ENCODE measurements at regions not wholly inside any gene's neighbourhood (a gene's known extent, or its start where the extent isn't known, plus 50 kb on each side); places are given as distances from the start of the nearest gene placed in this dataset.

- no peak for DNase-seq (ENCODE audit: low read depth)
Measured at GRCh38 chr10:4527281-4527970, 298.6 kb upstream of the AKR1E2 start.

- DNase-seq (ENCODE audit: low read depth): no peak
Measured at GRCh38 chr10:4526311-4526731, 299.7 kb upstream of the AKR1E2 start.

- DNase-seq (ENCODE audit: low read depth): no peak
Measured at GRCh38 chr10:4525103-4525502, 300.9 kb upstream of the AKR1E2 start.

DNA sequence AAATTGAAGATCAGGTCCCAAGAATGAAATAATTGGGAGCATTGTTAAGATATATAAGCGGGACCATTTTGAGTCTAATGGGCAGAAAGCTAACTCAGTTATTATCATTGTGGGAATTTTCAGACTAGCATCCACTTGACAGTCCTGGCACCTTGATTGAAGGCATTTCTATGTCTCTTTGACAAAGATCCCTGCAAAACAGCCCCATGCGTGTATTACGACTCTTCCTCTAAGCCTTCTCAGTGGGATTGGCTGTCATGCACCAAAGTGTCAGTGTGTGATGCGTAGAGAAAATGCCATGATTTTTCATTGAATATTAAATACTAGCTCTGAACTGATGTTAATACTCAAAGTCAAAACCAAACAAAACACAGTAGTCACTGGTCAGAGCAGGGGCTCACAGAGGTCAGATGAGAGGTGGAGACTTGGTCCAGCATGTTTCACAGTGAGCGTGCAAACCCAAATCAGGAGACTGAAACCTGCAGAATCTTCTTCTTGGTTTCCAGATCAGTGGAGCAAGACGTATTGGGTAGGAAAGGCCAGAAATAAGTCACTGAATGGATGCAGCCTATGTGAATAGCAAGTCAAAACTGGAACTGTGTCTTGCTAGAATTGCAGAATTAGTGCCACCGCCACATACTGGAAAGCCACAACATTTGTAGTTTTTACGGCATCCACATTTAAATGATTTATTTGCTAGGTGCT is 303.6 kb upstream of the AKR1E2 start:
- DNase-seq (ENCODE audit: low read depth): no peak

GRCh38 chr10:4519658-4520402 is 306.2 kb upstream of the AKR1E2 start:
- no peak for DNase-seq (ENCODE audit: low read depth)

DNA sequence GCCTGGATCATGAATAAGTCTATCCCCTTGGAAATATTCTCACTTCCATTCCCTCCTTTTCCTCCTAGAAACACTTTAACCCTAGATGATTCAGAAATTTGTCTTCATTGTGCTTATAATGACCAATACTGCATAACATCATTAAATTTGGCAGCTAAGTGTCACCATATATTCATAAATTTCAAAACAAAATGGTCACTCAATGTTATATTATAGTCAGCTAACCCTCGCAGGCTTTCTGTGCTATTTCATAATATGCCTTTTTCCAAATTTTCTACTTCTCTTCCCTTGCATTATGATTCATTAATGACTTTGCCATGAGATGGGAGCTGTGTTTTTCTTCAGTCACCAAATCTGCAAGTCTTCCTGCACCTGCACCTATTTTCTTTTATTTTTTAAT is 308.3 kb upstream of the AKR1E2 start:
- DNase-seq (ENCODE audit: low read depth): no peak

DNA sequence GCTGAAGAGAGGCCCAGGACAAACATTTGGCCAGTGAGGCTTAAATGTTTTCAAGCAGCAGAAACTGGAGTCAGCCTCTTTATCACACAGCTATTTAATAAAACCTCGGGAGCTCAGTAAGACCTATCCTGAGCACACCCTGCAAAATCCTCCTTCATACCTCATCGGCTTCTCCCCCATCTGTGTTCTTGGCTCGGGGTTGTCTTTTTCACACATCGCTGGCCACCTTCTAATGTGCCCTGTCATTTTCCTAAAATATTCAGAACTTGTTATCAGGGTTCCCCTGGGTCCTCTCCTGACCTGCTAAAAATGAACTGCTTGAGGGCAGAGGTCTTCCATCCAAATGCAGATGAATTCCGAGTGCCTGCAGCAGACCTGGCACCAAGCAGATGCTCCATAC is 310.3 kb upstream of the AKR1E2 start:
- no peak for DNase-seq (ENCODE audit: low read depth)

GRCh38 chr10:4514445-4515108 is 311.4 kb upstream of the AKR1E2 start:
- no peak for DNase-seq (ENCODE audit: low read depth)

DNA sequence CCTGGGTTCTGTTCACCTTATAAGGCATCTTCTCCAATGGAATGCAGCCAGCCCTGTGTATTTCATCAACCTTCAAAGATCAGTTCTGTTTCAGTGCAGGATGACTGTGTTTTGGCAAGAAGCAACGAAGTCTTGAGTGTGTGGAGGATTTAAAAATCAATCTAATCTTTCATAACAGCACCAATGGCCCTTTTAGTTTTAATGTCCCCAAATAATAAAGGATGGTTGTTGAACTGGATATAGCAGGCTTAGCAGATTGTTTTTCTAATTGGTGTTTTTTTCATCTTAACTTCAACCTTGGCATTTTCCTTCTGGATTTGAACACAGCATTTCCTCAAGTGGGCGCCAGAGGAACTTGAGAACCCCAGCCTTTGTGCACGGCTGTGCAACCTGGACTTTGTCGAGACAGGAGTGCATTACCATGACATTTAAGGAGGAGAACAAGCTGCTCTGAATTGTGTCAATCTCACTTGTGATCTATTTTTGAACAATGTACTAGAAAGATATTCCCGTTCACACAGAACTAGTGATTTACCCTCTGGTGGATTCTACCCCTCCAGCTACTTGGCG is 313.3 kb upstream of the AKR1E2 start:
- no peak for DNase-seq (ENCODE audit: low read depth)

- no peak for DNase-seq (ENCODE audit: low read depth)
Measured at GRCh38 chr10:4512196-4512595, 313.8 kb upstream of the AKR1E2 start.

DNA sequence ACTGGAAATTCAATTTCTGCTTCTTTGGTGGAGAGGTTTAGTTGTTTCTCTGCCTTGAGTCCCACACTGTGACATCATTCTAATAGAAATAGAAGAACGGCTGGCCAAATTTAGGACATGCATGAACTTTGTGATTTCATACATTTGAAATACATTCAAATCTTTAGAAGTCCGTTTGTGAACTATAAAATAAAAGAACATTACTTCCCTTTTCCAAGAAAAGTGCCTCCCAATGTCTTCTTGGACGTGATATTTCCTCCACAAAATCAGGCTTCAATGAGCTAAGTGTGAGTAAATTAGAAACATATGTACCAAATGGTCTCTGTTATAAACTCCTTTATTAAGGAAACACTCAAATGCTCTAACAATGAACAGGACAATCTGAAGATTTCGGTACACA is 314.5 kb upstream of the AKR1E2 start:
- no peak for DNase-seq (ENCODE audit: low read depth)

DNA sequence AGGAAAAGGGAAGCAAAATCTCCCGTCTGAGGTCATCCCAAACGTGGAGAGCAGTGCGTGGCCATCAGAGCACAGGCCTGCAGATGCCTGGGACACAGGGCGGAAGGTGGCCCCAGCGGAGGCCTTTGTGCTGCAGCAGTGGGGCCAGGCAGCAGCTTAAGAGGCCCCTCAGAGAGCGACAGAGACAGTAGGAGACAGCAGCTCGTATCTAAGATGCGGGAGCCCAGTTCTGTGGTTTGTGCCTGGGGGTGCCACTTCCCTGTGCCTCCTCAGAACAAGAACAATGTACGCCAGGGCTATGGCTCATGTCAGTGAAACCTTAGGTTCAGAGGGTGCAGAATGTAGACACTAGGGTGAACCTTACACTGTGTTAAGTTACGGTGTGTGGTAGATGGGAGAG is 316.6 kb upstream of the AKR1E2 start:
- no peak for DNase-seq (ENCODE audit: low read depth)

GRCh38 chr10:4506095-4506494 is 319.9 kb upstream of the AKR1E2 start:
- DNase-seq (ENCODE audit: low read depth): no peak

- no peak for DNase-seq (ENCODE audit: low read depth)
Measured at GRCh38 chr10:4504550-4504949, 321.5 kb upstream of the AKR1E2 start.

DNA sequence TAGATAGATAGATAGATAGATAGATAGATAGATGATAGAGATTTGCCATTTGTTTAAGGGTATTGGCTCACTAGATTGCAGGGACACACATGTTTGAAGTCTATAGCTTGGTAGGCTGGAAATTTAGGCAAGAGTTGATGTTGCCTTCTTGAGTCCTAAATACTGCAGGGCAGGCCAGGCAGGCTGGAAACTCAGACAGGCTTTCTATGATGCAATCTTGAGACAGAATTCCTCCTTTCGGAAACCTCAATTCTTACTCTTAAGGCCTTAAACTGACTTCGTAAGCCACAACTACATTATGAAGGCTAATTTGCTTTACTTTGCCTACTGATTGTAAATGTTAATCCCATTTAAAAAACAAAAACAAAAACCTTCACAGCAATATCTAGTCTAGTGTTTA is 322.9 kb upstream of the AKR1E2 start:
- DNase-seq (ENCODE audit: low read depth): no peak

- no peak for DNase-seq (ENCODE audit: low read depth)
Measured at GRCh38 chr10:4501306-4501705, 324.7 kb upstream of the AKR1E2 start.

DNA sequence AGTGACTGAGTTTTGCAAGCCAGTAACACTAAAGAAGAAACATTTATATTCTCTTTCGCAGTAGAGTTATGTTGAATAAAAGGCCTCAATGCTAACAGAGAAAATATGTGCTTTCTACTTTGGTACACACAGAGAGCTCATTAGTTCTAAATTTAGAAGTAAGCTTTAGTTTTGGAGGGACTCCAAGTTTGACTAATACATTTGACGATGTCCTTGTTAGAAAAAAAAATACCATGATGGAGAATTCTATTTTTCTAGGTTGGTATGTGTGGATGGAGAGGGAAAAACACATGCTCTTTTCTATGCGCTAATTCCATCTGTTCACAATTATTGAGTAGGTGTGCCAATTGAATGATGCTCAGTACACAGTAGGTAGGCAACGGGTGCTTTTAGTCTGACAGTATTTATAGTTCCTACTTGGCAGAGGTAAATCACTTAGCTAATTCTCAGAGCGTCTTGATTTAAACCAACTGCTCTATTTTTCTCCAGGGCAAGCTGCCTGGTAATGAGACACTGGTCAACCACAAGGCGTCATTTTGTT is 327.2 kb upstream of the AKR1E2 start:
- no peak for DNase-seq (ENCODE audit: low read depth)

- no peak for DNase-seq (ENCODE audit: low read depth)
Measured at GRCh38 chr10:4494551-4494950, 331.5 kb upstream of the AKR1E2 start.

GRCh38 chr10:4492202-4492601 is 333.8 kb upstream of the AKR1E2 start:
- no peak for DNase-seq (ENCODE audit: low read depth)

- no peak for DNase-seq (ENCODE audit: low read depth)
Measured at GRCh38 chr10:4488904-4489303, 337.1 kb upstream of the AKR1E2 start.

GRCh38 chr10:4485636-4486035 is 340.4 kb upstream of the AKR1E2 start:
- no peak for DNase-seq (ENCODE audit: low read depth)

DNA sequence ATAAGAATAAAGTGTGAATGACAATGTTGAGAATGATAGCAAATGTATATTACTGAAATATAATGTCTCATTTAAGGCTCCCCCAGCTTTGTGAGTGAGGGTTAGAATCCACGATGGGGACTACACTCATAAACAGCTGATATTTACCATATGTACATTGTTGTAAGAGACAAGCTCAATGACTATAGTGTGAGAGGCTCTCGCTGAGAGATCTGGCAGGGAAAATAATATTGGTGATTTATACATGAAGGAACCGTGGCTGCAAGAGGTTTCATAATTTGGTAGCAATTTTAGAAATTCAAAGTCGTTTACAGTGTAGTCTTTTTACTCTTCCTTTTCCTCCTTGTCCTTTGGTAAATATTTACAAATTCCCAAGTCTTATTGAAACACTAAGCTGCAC is 342.2 kb upstream of the AKR1E2 start:
- no peak for DNase-seq (ENCODE audit: low read depth)

All from activated T-cell treated with anti-CD3 and anti-CD28 coated beads for 48 hours (primary cell).